ENCODE measurements at regions not wholly inside any gene's neighbourhood (a gene's known extent, or its start where the extent isn't known, plus 50 kb on each side); places are given as distances from the start of the nearest gene placed in this dataset.

DNA sequence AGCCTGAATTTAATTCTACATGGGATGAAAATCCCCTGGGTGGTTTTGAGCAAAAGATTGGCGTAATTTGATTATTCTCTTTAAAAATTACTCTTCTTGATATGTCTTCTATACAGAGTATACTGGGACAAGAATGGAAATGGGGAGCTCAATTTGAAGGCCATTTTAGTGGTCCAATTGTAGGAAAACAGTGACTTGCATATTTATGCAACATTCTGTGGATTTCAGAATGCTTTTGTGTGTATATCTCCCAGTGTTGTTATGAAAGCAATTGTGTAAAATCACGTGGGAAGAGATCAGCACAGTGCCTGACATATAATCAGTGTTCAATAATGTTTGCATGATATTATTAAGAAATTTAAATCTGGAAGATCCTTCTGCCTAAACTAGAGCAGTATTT is 575.9 kb upstream of the PBX1 start:
- TF ChIP-seq GATA2 (IDR thresholded peaks at IDR 0.05; ENCODE audit: low read depth, low read length) (no peak), GATA3 (IDR thresholded peaks at IDR 0.05; ENCODE audit: low read depth, low read length) (no peak)
